Suprapubic skin (tissue), 4 donors: ENCODE measurements at regions not wholly inside any gene's neighbourhood (a gene's known extent, or its start where the extent isn't known, plus 50 kb on each side); places are given as distances from the start of the nearest gene placed in this dataset.

Experiments used
- POLR2A ChIP-seq, 2 donors: fragments of 450-650 bp; IDR thresholded peaks; one replicate each; pipeline ENCODE4 v1.6.1; 2017; ENCODE audit warnings: antibody characterized with exemption in 2 of 2, mild to moderate bottlenecking in 2 of 2, moderate library complexity in 2 of 2
- POLR2AphosphoS5 ChIP-seq, 3 donors: sonication (generic); formaldehyde crosslinking; IDR thresholded peaks; one replicate each; pipeline ENCODE4 v1.6.1; 2017; ENCODE audit warnings: antibody characterized with exemption in 3 of 3
- TF ChIP-seq, protein P1 (sequence below), 2 donors: fragments of 200-600 bp in 1 of 2; fragments of 450-650 bp in 1 of 2; sonication (generic) in 1 of 2; IDR thresholded peaks; one replicate each; pipeline ENCODE4 v1.5.1; 2016 to 2019; ENCODE audit warnings: antibody characterized with exemption in 2 of 2, mild to moderate bottlenecking in 1 of 2, moderate library complexity in 1 of 2

DNA sequence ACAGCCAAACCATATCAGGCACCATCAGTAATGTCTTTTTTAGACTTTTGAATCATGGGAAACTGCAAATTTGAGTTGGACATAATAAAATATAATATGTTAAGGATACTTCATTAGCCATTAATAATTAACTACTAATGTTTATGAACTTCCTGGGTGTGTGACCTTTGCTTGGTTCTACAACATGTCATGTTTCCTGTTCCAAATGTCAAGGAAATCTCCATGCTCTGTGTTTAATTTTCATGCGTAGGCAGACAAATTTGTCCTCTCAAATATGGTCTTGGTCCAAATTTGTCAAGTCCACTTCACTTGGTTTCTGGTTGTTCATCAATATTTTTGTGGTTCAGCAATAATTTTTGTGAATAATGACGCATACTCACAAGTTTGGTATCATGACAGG is 410.5 kb downstream of the BMP2 start:
- TF ChIP-seq, protein P1, sequence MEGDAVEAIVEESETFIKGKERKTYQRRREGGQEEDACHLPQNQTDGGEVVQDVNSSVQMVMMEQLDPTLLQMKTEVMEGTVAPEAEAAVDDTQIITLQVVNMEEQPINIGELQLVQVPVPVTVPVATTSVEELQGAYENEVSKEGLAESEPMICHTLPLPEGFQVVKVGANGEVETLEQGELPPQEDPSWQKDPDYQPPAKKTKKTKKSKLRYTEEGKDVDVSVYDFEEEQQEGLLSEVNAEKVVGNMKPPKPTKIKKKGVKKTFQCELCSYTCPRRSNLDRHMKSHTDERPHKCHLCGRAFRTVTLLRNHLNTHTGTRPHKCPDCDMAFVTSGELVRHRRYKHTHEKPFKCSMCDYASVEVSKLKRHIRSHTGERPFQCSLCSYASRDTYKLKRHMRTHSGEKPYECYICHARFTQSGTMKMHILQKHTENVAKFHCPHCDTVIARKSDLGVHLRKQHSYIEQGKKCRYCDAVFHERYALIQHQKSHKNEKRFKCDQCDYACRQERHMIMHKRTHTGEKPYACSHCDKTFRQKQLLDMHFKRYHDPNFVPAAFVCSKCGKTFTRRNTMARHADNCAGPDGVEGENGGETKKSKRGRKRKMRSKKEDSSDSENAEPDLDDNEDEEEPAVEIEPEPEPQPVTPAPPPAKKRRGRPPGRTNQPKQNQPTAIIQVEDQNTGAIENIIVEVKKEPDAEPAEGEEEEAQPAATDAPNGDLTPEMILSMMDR (IDR thresholded peaks at IDR 0.05): no peak
- no peak for TF ChIP-seq POLR2AphosphoS5 (IDR thresholded peaks at IDR 0.05)
- no peak for TF ChIP-seq POLR2A (IDR thresholded peaks at IDR 0.05)
